ENCODE measurements at regions not wholly inside any gene's neighbourhood (a gene's known extent, or its start where the extent isn't known, plus 50 kb on each side); places are given as distances from the start of the nearest gene placed in this dataset.
A peak's percentile ranks its signal among the peaks of the same experiment; 100 is the strongest.

- no peaks in the 10 kb centered on the region for H3K27me3 ChIP-seq (ENCODE audit: control insufficient read depth, insufficient read depth, low read length)
- no peaks in the 10 kb centered on the region for H4K20me1 ChIP-seq (ENCODE audit: control insufficient read depth, extremely low read depth, insufficient read depth, low read length)
- TF ChIP-seq EZH2 (IDR thresholded peaks at IDR 0.05; ENCODE audit: low read length, missing control alignments), result no peak
- no peak for TF ChIP-seq CTCF (conservative IDR thresholded peaks at IDR 0.05 in 1 of 2, IDR thresholded peaks at IDR 0.05 in 1 of 2; ENCODE audit: low read depth in 1 of 2, low read length in 2 of 2)
- H3K4me3 ChIP-seq (replicated peaks in 1 of 4; ENCODE audit: control extremely low read depth in 1 of 4, insufficient read depth in 1 of 4, low read depth in 3 of 4, low read length in 4 of 4), result no peak overlapping the region
- H3K36me3 ChIP-seq (ENCODE audit: control insufficient read depth, insufficient read depth, low read length), result no peaks in the 10 kb centered on the region
- H3K9ac ChIP-seq (ENCODE audit: insufficient read depth, low read length), result no peak overlapping the region
- no peaks in the 10 kb centered on the region for H3K4me1 ChIP-seq (ENCODE audit: control insufficient read depth, extremely low read depth, insufficient read depth, low read length)
- no peak overlapping the region for H2AFZ ChIP-seq (ENCODE audit: low read length)
- no peak overlapping the region for H3K27ac ChIP-seq (ENCODE audit: insufficient read depth, low read length)
- H3K9me3 ChIP-seq (ENCODE audit: control insufficient read depth, insufficient read depth, low read depth, low read length), result no peaks in the 10 kb centered on the region
- DNase-seq (ENCODE audit: low read depth in 2 of 2), result no peak
- H3K79me2 ChIP-seq (ENCODE audit: control insufficient read depth, insufficient read depth, low read length), result no peaks in the 10 kb centered on the region
- no peak overlapping the region for H3K4me2 ChIP-seq (ENCODE audit: extremely low read depth, insufficient read depth, low read length)
Observed at GRCh38 chr1:87165177-87165576, 163.5 kb upstream of the LMO4 start.

DNA sequence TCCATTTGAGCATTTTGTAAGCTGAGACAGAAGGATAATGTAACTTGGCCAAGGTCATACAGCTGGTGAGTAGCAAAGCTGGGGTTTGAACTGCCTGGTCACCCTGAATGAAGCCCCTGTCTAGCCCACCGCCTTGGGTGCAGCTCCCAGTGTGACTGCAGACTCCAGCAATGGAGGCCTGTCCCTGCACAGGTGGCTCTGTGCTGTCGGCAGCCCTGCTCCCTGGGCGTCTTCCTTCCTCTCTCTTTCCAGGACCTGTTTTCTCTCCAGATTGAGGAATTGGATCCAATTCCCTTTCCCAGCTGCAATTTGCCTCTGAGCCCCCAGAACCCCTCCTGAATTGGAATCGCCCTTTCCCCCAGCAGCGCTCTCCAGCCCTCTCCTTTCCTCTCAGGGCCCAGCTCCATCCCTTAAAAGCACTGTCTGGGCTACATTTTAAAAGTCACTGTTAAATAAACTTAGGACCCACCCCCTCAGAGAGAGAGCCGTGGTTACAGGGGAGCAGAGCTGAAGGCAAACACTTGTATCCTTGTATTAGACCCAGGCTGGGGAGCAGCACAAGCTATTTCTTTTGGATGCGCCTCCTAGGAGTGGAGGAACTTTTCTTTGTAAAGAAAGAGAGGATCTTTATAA, 161.4 kb upstream of the LMO4 start:
- H3K36me3 ChIP-seq (ENCODE audit: control insufficient read depth, insufficient read depth, low read length), result no peaks in the 10 kb centered on the region
- DNase-seq (ENCODE audit: low read depth in 2 of 2), result no peak
- H3K4me1 ChIP-seq (ENCODE audit: control insufficient read depth, extremely low read depth, insufficient read depth, low read length), result no peaks in the 10 kb centered on the region
- H3K4me2 ChIP-seq (ENCODE audit: extremely low read depth, insufficient read depth, low read length), result no peak overlapping the region
- H4K20me1 ChIP-seq (ENCODE audit: control insufficient read depth, extremely low read depth, insufficient read depth, low read length), result no peaks in the 10 kb centered on the region
- no peaks in the 10 kb centered on the region for H3K79me2 ChIP-seq (ENCODE audit: control insufficient read depth, insufficient read depth, low read length)
- no peak overlapping the region for H3K27ac ChIP-seq (ENCODE audit: insufficient read depth, low read length)
- no peaks in the 10 kb centered on the region for H3K27me3 ChIP-seq (ENCODE audit: control insufficient read depth, insufficient read depth, low read length)
- no peak overlapping the region for H3K9ac ChIP-seq (ENCODE audit: insufficient read depth, low read length)
- TF ChIP-seq CTCF (conservative IDR thresholded peaks at IDR 0.05 in 1 of 2, IDR thresholded peaks at IDR 0.05 in 1 of 2; ENCODE audit: low read depth in 1 of 2, low read length in 2 of 2) (no peak), EZH2 (IDR thresholded peaks at IDR 0.05; ENCODE audit: low read length, missing control alignments) (no peak)
- H3K4me3 ChIP-seq (replicated peaks in 1 of 4; ENCODE audit: control extremely low read depth in 1 of 4, insufficient read depth in 1 of 4, low read depth in 3 of 4, low read length in 4 of 4), result no peak overlapping the region
- H3K9me3 ChIP-seq (ENCODE audit: control insufficient read depth, insufficient read depth, low read depth, low read length), result no peaks in the 10 kb centered on the region
- H2AFZ ChIP-seq (ENCODE audit: low read length), result no peak overlapping the region

DNA sequence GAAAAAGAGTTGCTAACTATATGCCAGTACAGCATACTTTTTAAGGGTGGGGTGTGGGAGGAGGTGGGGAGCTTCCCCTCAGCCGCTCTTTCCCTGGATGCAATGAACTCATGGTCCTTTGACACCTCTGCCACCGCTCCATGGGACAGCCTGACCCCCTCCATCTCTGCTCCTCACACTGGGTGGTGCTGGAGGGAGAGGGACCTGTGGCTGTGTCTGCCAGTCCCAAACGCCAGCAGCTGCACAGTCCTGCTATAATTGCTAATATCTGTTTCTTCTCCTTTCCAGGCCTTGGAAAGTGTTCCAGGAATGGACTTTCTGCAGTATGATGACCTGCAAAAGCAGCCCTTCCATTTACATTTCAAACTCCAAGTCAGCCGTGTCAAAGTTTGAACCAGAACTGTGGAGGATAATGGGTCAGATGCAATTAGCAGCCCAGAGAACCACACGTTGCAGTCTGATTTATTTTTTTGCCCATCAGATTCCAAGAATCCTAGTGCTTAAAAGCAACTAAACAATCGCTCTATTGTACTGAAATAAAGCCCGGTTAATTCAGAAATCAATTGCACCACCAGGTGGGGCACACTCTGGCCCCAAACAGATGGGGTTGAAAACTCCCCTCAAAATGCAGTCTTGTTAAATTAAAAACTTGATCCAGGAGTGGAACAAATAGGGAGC, 160.7 kb upstream of the LMO4 start:
- Histone ChIP-seq H3K9me3 (ENCODE audit: control insufficient read depth, insufficient read depth, low read depth, low read length) (no peaks in the 10 kb centered on the region), H2AFZ (ENCODE audit: low read length) (no peak overlapping the region), H3K4me3 (replicated peaks in 1 of 4; ENCODE audit: control extremely low read depth in 1 of 4, insufficient read depth in 1 of 4, low read depth in 3 of 4, low read length in 4 of 4) (no peak overlapping the region), H3K79me2 (ENCODE audit: control insufficient read depth, insufficient read depth, low read length) (no peaks in the 10 kb centered on the region), H3K27me3 (ENCODE audit: control insufficient read depth, insufficient read depth, low read length) (no peaks in the 10 kb centered on the region), H3K27ac (ENCODE audit: insufficient read depth, low read length) (no peak overlapping the region), H3K9ac (ENCODE audit: insufficient read depth, low read length) (no peak overlapping the region), H3K4me2 (ENCODE audit: extremely low read depth, insufficient read depth, low read length) (no peak overlapping the region), H4K20me1 (ENCODE audit: control insufficient read depth, extremely low read depth, insufficient read depth, low read length) (no peaks in the 10 kb centered on the region), H3K4me1 (ENCODE audit: control insufficient read depth, extremely low read depth, insufficient read depth, low read length) (no peaks in the 10 kb centered on the region), H3K36me3 (ENCODE audit: control insufficient read depth, insufficient read depth, low read length) (no peaks in the 10 kb centered on the region)
- no peak for TF ChIP-seq EZH2 (IDR thresholded peaks at IDR 0.05; ENCODE audit: low read length, missing control alignments)
- peak in 1 of 2 donors; percentile 2 for TF ChIP-seq CTCF (conservative IDR thresholded peaks at IDR 0.05 in 1 of 2, IDR thresholded peaks at IDR 0.05 in 1 of 2; ENCODE audit: low read depth in 1 of 2, low read length in 2 of 2)
- no peak for DNase-seq (ENCODE audit: low read depth in 2 of 2)
